Brain microvascular endothelial cell (primary cell): ENCODE measurements at regions not wholly inside any gene's neighbourhood (a gene's known extent, or its start where the extent isn't known, plus 50 kb on each side); places are given as distances from the start of the nearest gene placed in this dataset.

Experiments
- DNase-seq: peaks from one replicate; pipeline ENCODE4 v3.0.0-alpha.2; 2020
- H3K27ac ChIP-seq: fragments of 250-450 bp; sonication (Bioruptor Pico); 2 replicates; pipeline ENCODE4 v1.5.1; 2020; ENCODE audit warnings: mild to moderate bottlenecking, moderate library complexity
- H3K27me3 ChIP-seq: fragments of 250-450 bp; sonication (Bioruptor Pico); replicated peaks from 2 replicates; pipeline ENCODE4 v1.5.1; 2020; ENCODE audit warnings: mild to moderate bottlenecking
- H3K36me3 ChIP-seq: fragments of 250-450 bp; sonication (Bioruptor Pico); replicated peaks from 2 replicates; pipeline ENCODE4 v1.5.1; 2020; ENCODE audit warnings: mild to moderate bottlenecking
- H3K4me3 ChIP-seq: 2 replicates; pipeline ENCODE4 v1.5.1; 2011; ENCODE audit warnings: low read depth, mild to moderate bottlenecking, control low read depth, low read length, moderate library complexity
- CTCF ChIP-seq: IDR thresholded peaks from 2 replicates; pipeline ENCODE4 v1.5.1; 2011; ENCODE audit warnings: low read depth, mild to moderate bottlenecking, moderate library complexity, low read length, control low read depth, inconsistent platforms; ENCODE audit errors: missing control alignments
- in situ Hi-C: cut with HindIII; loops from 2 replicates; pipeline ENCODE4 v1.10.0; 2017; ENCODE audit warnings: low sequenced_read_pairs, low pct_ligation_motif_present

- TF ChIP-seq CTCF = no peak
- Histone ChIP-seq H3K27me3 (no peaks in the 10 kb centered on the region), H3K27ac (no peak overlapping the region), H3K4me3 (no peak overlapping the region), H3K36me3 (no peaks in the 10 kb centered on the region)
- in situ Hi-C loops = no loop called here
- no peak for DNase-seq
These were observed 402.6 kb downstream of the KLF12 start for GRCh38 chr13:73731564-73731963.

- no peak for TF ChIP-seq CTCF
- in situ Hi-C loops = no loop called here
- Histone ChIP-seq H3K27me3 (no peaks in the 10 kb centered on the region), H3K36me3 (no peaks in the 10 kb centered on the region), H3K27ac (no peak overlapping the region), H3K4me3 (no peak overlapping the region)
- no peak for DNase-seq
These were observed 404.2 kb downstream of the KLF12 start for GRCh38 chr13:73730014-73730413.

GRCh38 chr13:73729046-73729445 is 405.2 kb downstream of the KLF12 start:
- no peak for DNase-seq
- no peak overlapping the region for H3K27ac ChIP-seq
- H3K27me3 ChIP-seq = no peaks in the 10 kb centered on the region
- in situ Hi-C loops = no loop called here
- TF ChIP-seq CTCF = no peak
- H3K4me3 ChIP-seq = no peak overlapping the region
- H3K36me3 ChIP-seq = no peaks in the 10 kb centered on the region

- Histone ChIP-seq H3K27me3 (no peaks in the 10 kb centered on the region), H3K27ac (no peak overlapping the region)
- DNase-seq = peak; percentile 75
These were observed 412.1 kb downstream of the KLF12 start for GRCh38 chr13:73722120-73722519.

GRCh38 chr13:73721571-73721970 is 412.6 kb downstream of the KLF12 start:
- no peak overlapping the region for H3K27ac ChIP-seq
- in situ Hi-C loops = loop anchor here (25.0 kb wide), 1 partner anchor 884 kb away; no protein-coding TSS in a partner anchor

More at GRCh38 chr13:73722120-73722519, 412.1 kb downstream of the KLF12 start:
- Histone ChIP-seq H3K36me3 (no peaks in the 10 kb centered on the region), H3K4me3 (no peak overlapping the region)
- in situ Hi-C loops = loop anchor here (25.0 kb wide), 1 partner anchor 885 kb away; no protein-coding TSS in a partner anchor
- TF ChIP-seq CTCF = peak; percentile 51

More at GRCh38 chr13:73721571-73721970, 412.6 kb downstream of the KLF12 start:
- Histone ChIP-seq H3K27me3 (no peaks in the 10 kb centered on the region), H3K36me3 (no peaks in the 10 kb centered on the region), H3K4me3 (no peak overlapping the region)
- no peak for DNase-seq
- no peak for TF ChIP-seq CTCF
